GM12875 (cell line): ENCODE measurements at regions not wholly inside any gene's neighbourhood (a gene's known extent, or its start where the extent isn't known, plus 50 kb on each side); places are given as distances from the start of the nearest gene placed in this dataset.

Source experiments
- H3K4me3 ChIP-seq: one replicate; pipeline ENCODE4 v1.5.1; 2011; ENCODE audit warnings: low read depth, low read length, control low read depth
- CTCF ChIP-seq: IDR thresholded peaks from 2 replicates; pipeline ENCODE4 v1.5.1; 2011; ENCODE audit warnings: low read depth, mild to moderate bottlenecking, control low read depth, inconsistent platforms, low read length, moderate library complexity, borderline replicate concordance; ENCODE audit not compliant: insufficient read depth

GRCh38 chr4:123621072-123621705 is 224.6 kb downstream of the SPRY1 start:
- no peak overlapping the region for H3K4me3 ChIP-seq
- TF ChIP-seq CTCF: no peak

GRCh38 chr4:123622572-123622971 is 226.0 kb downstream of the SPRY1 start:
- TF ChIP-seq CTCF: no peak
- no peak overlapping the region for H3K4me3 ChIP-seq

GRCh38 chr4:123623611-123624010 is 227.0 kb downstream of the SPRY1 start:
- no peak overlapping the region for H3K4me3 ChIP-seq
- no peak for TF ChIP-seq CTCF

GRCh38 chr4:123624959-123625358 is 228.4 kb downstream of the SPRY1 start:
- TF ChIP-seq CTCF: no peak
- H3K4me3 ChIP-seq: no peak overlapping the region

GRCh38 chr4:123628288-123628687 is 231.7 kb downstream of the SPRY1 start:
- TF ChIP-seq CTCF: no peak
- no peak overlapping the region for H3K4me3 ChIP-seq

GRCh38 chr4:123631786-123632692 is 235.4 kb downstream of the SPRY1 start:
- TF ChIP-seq CTCF: no peak
- no peak overlapping the region for H3K4me3 ChIP-seq

GRCh38 chr4:123632693-123633030 is 236.1 kb downstream of the SPRY1 start:
- TF ChIP-seq CTCF: no peak
- no peak overlapping the region for H3K4me3 ChIP-seq
